Nephron (organoid): ENCODE measurements at regions not wholly inside any gene's neighbourhood (a gene's known extent, or its start where the extent isn't known, plus 50 kb on each side); places are given as distances from the start of the nearest gene placed in this dataset.

ENCODE experiments used
- H3K27ac Mint-ChIP-seq, 3 experiments: 2 replicates each; pipeline ENCODE4 v1.8.0; 2020; ENCODE audit warnings: mixed read lengths in 3 of 3, mild to moderate bottlenecking in 2 of 3, moderate library complexity in 1 of 3
- H3K27me3 Mint-ChIP-seq: 2 replicates; pipeline ENCODE4 v1.8.0; 2021; ENCODE audit warnings: low read depth, mild to moderate bottlenecking, moderate library complexity, mixed read lengths
- H3K36me3 Mint-ChIP-seq: 2 replicates; pipeline ENCODE4 v1.8.0; 2020; ENCODE audit warnings: low read depth, mixed read lengths
- H3K4me1 Mint-ChIP-seq: 2 replicates; pipeline ENCODE4 v1.8.0; 2020; ENCODE audit warnings: mixed read lengths
- H3K4me3 Mint-ChIP-seq, 3 experiments: 2 replicates each; pipeline ENCODE4 v1.8.0; 2020; ENCODE audit warnings: mild to moderate bottlenecking in 3 of 3, mixed read lengths in 3 of 3, moderate library complexity in 2 of 3
- H3K9me3 Mint-ChIP-seq: 2 replicates; pipeline ENCODE4 v1.8.0; 2020; ENCODE audit warnings: mixed read lengths
- CTCF ChIP-seq, 3 experiments: fragments of 200-600 bp; sonication (generic); IDR thresholded peaks; one replicate each; pipeline ENCODE4 v1.5.0; 2021; ENCODE audit warnings: antibody characterized with exemption in 3 of 3; ENCODE audit not compliant: unreplicated experiment in 3 of 3

DNA sequence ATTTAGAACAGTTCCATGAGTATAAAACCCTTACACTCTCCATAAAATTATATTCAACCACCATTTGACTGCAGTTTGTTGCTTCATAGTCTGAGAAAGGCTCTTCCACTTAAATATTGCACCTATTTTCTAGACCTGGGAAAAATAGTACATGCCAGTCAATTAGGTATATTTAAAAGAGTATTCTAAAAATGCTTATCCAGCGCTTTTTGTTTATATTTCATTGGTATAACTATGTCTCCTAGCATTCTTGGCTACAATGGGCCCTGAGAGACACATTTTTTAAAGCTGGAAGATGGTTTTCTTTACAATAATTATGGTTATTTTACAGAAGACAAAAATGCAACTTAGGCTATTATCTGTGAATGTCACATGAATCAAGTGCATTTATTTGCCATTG lies 439.4 kb downstream of the KCNJ18 start:
- Mint-ChIP-seq H3K27ac (no peak overlapping the region), H3K36me3 (no peaks in the 10 kb centered on the region), H3K4me3 (no peak overlapping the region), H3K4me1 (no peaks in the 10 kb centered on the region), H3K27me3 (no peaks in the 10 kb centered on the region), H3K9me3 (peaks cover 43% of the 10 kb centered on the region)
- TF ChIP-seq CTCF (IDR thresholded peaks at IDR 0.05; ENCODE audit: unreplicated experiment in 3 of 3) = no peak

- TF ChIP-seq CTCF (IDR thresholded peaks at IDR 0.05; ENCODE audit: unreplicated experiment in 3 of 3) = no peak
- no peaks in the 10 kb centered on the region for H3K4me1 Mint-ChIP-seq
- peaks cover 12% of the 10 kb centered on the region for H3K9me3 Mint-ChIP-seq
- H3K36me3 Mint-ChIP-seq = no peaks in the 10 kb centered on the region
- H3K27me3 Mint-ChIP-seq = no peaks in the 10 kb centered on the region
- no peak overlapping the region for H3K4me3 Mint-ChIP-seq
- no peak overlapping the region for H3K27ac Mint-ChIP-seq
These were observed 446.6 kb downstream of the KCNJ18 start for GRCh38 chr17:22138861-22139469.

GRCh38 chr17:22142091-22142490 lies 449.8 kb downstream of the KCNJ18 start:
- H3K27me3 Mint-ChIP-seq = no peaks in the 10 kb centered on the region
- no peak for TF ChIP-seq CTCF (IDR thresholded peaks at IDR 0.05; ENCODE audit: unreplicated experiment in 3 of 3)

GRCh38 chr17:22145605-22146178 lies 453.4 kb downstream of the KCNJ18 start:
- no peak for TF ChIP-seq CTCF (IDR thresholded peaks at IDR 0.05; ENCODE audit: unreplicated experiment in 3 of 3)
- Mint-ChIP-seq H3K4me1 (no peaks in the 10 kb centered on the region), H3K9me3 (peaks cover 8% of the 10 kb centered on the region), H3K27ac (no peak overlapping the region), H3K36me3 (no peaks in the 10 kb centered on the region), H3K4me3 (no peak overlapping the region), H3K27me3 (no peaks in the 10 kb centered on the region)

More at GRCh38 chr17:22142091-22142490, 449.8 kb downstream of the KCNJ18 start:
- Mint-ChIP-seq H3K4me3 (no peak overlapping the region), H3K27ac (no peak overlapping the region), H3K36me3 (no peaks in the 10 kb centered on the region), H3K4me1 (no peaks in the 10 kb centered on the region), H3K9me3 (peaks cover 4% of the 10 kb centered on the region)

DNA sequence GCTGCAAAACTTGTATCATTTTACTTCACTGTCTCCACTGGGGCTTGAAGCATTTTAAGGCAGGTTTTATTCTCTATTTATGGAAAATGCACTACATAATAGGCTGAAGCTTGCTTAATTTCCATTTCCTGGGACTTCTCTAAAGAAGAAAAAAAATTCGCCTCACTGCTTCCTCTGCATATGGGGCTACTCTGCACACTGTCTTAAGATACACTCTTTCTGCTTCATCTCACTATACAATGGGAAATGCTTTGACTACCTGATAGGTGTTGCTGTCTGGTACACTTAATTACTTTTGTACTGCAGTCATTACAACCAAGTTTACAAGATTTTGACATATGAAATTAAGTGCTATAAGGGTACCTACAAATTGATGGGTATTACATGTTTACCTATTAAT lies 466.0 kb downstream of the KCNJ18 start:
- Mint-ChIP-seq H3K9me3 (peaks cover 10% of the 10 kb centered on the region), H3K4me3 (no peak overlapping the region), H3K27ac (no peak overlapping the region), H3K36me3 (no peaks in the 10 kb centered on the region), H3K4me1 (no peaks in the 10 kb centered on the region), H3K27me3 (no peaks in the 10 kb centered on the region)
- TF ChIP-seq CTCF (IDR thresholded peaks at IDR 0.05; ENCODE audit: unreplicated experiment in 3 of 3) = no peak

- no peak for TF ChIP-seq CTCF (IDR thresholded peaks at IDR 0.05; ENCODE audit: unreplicated experiment in 3 of 3)
- Mint-ChIP-seq H3K4me3 (no peak overlapping the region), H3K36me3 (no peaks in the 10 kb centered on the region), H3K27ac (no peak overlapping the region), H3K9me3 (peaks cover 4% of the 10 kb centered on the region), H3K4me1 (no peaks in the 10 kb centered on the region), H3K27me3 (no peaks in the 10 kb centered on the region)
These were observed 469.1 kb downstream of the KCNJ18 start for GRCh38 chr17:22161376-22161775.
